ENCODE measurements at regions not wholly inside any gene's neighbourhood (a gene's known extent, or its start where the extent isn't known, plus 50 kb on each side); places are given as distances from the start of the nearest gene placed in this dataset.

DNA sequence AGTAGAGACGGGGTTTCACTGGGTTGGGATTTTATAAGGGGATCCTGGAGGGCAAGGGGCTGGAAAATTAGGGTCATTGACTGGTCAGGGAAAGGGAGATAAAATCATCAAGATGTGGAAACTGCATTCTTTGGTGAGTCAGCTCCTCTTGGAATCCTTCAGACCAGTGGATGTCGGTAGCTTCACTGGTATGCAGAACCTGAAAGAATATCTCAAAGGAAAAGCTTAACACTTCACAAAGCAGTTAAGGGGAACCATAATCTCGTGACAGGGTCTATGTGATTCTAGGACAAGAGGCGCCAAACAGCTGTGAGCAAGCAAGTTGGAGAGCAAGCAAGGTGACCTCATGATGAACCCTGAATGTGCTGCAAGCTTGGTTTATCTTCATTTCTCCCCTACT lies 634.7 kb upstream of the AUTS2 start:
- TF ChIP-seq RAD21 (IDR thresholded peaks at IDR 0.05; ENCODE audit: low read length) = no peak
- TF ChIP-seq, protein P1, sequence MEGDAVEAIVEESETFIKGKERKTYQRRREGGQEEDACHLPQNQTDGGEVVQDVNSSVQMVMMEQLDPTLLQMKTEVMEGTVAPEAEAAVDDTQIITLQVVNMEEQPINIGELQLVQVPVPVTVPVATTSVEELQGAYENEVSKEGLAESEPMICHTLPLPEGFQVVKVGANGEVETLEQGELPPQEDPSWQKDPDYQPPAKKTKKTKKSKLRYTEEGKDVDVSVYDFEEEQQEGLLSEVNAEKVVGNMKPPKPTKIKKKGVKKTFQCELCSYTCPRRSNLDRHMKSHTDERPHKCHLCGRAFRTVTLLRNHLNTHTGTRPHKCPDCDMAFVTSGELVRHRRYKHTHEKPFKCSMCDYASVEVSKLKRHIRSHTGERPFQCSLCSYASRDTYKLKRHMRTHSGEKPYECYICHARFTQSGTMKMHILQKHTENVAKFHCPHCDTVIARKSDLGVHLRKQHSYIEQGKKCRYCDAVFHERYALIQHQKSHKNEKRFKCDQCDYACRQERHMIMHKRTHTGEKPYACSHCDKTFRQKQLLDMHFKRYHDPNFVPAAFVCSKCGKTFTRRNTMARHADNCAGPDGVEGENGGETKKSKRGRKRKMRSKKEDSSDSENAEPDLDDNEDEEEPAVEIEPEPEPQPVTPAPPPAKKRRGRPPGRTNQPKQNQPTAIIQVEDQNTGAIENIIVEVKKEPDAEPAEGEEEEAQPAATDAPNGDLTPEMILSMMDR (conservative IDR thresholded peaks at IDR 0.05; ENCODE audit: low read depth, low read length) = no peak
- TF ChIP-seq POLR2A (IDR thresholded peaks at IDR 0.05; ENCODE audit: low read depth, low read length) = no peak
- TF ChIP-seq CHD1 (IDR thresholded peaks at IDR 0.05; ENCODE audit: low read depth, low read length) = no peak
- TF ChIP-seq CEBPB (IDR thresholded peaks at IDR 0.05; ENCODE audit: low read depth, low read length) = no peak
- TF ChIP-seq FOS (IDR thresholded peaks at IDR 0.05; ENCODE audit: low read depth, low read length) = no peak
- no peak for TF ChIP-seq MAFK (IDR thresholded peaks at IDR 0.05; ENCODE audit: low read depth, low read length)
- TF ChIP-seq RFX5 (IDR thresholded peaks at IDR 0.05; ENCODE audit: low read depth, low read length) = no peak
- TF ChIP-seq RCOR1 (IDR thresholded peaks at IDR 0.05; ENCODE audit: insufficient replicate concordance, low read length) = no peak
- no peak for TF ChIP-seq MXI1 (IDR thresholded peaks at IDR 0.05; ENCODE audit: borderline replicate concordance, low read depth, low read length)

All from IMR-90 (cell line).